Memory B cell (primary cell): ENCODE measurements at regions not wholly inside any gene's neighbourhood (a gene's known extent, or its start where the extent isn't known, plus 50 kb on each side); places are given as distances from the start of the nearest gene placed in this dataset.

Source experiments
- ATAC-seq: fragments of 150-1000 bp; cut with Tn5 transposase; 2 replicates; pipeline ENCODE4 v1.10.0; 2021; ENCODE audit warnings: low read depth, mild to moderate bottlenecking, moderate library complexity
- DNase-seq, 2 donors: peaks; one replicate each; pipeline ENCODE4 v3.0.0; 2022; ENCODE audit warnings: low spot score in 2 of 2
- H3K27ac Mint-ChIP-seq: one replicate; pipeline ENCODE4 v1.8.0; 2022; ENCODE audit warnings: mild to moderate bottlenecking, moderate library complexity, mixed read lengths
- H3K27me3 Mint-ChIP-seq: one replicate; pipeline ENCODE4 v1.8.0; 2022; ENCODE audit warnings: mixed read lengths
- H3K36me3 Mint-ChIP-seq: one replicate; pipeline ENCODE4 v1.8.0; 2022; ENCODE audit warnings: mild to moderate bottlenecking, mixed read lengths
- H3K4me1 Mint-ChIP-seq: one replicate; pipeline ENCODE4 v1.8.0; 2022; ENCODE audit warnings: mixed read lengths
- H3K4me3 Mint-ChIP-seq: one replicate; pipeline ENCODE4 v1.8.0; 2022; ENCODE audit warnings: mild to moderate bottlenecking, moderate library complexity, mixed read lengths
- H3K9me3 Mint-ChIP-seq: one replicate; pipeline ENCODE4 v1.8.0; 2022; ENCODE audit warnings: mixed read lengths

DNA sequence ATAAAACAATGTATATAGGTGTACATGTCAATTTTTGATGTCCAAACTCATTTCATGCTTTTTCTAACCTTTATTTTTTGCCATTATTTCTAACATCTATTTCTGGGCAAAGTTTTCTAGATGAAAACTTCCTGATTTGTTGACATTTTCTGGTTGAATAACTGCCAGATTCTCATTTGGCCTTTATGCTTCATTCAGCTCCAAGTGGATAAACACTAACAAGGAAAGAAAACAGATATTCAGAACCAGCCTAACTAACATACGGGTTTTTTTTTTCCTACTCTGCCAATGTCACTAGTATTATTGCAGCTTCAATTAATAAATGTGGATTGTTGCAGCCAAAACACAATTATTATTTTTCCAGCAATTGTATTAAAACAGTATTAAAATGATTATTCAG is 50.9 kb upstream of the RAP1GDS1 start:
- Mint-ChIP-seq H3K4me1 (no peaks in the 10 kb centered on the region), H3K36me3 (no peaks in the 10 kb centered on the region), H3K9me3 (no peaks in the 10 kb centered on the region), H3K27ac (no peak overlapping the region), H3K27me3 (no peaks in the 10 kb centered on the region), H3K4me3 (no peak overlapping the region)
- ATAC-seq = no peak
- DNase-seq = no peak

DNA sequence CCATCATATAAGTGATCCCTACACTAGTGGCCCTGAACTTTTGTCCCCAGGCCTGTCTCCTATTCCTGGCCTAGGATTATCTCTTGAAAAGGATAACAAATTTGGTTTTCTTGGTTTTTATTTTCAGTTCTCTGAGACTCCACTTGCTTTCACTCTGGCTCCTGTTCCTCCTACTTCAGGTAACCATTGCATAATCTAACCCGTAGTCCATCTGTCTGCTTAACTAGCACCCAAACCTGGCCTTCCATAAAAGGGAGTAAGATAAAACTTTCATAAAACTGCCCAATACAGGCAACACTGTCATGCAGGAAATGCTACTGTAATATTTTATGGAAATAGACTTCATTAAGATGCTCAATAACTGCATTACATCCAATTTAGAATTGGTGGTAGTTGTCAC is 52.1 kb upstream of the RAP1GDS1 start:
- Mint-ChIP-seq H3K27ac (no peak overlapping the region), H3K9me3 (no peaks in the 10 kb centered on the region), H3K27me3 (no peaks in the 10 kb centered on the region)

GRCh38 chr4:98204236-98204553 is 57.0 kb upstream of the RAP1GDS1 start:
- peaks cover 12% of the 10 kb centered on the region for H3K36me3 Mint-ChIP-seq
- H3K4me1 Mint-ChIP-seq = peaks cover 25% of the 10 kb centered on the region
- peak; percentile 36 for ATAC-seq
- peak overlapping the region; percentile 94 for H3K27ac Mint-ChIP-seq
- peak in 1 of 2 donors; percentile 5 for DNase-seq
- no peaks in the 10 kb centered on the region for H3K27me3 Mint-ChIP-seq
- H3K9me3 Mint-ChIP-seq = peaks cover 5% of the 10 kb centered on the region
- peak overlapping the region; percentile 85 for H3K4me3 Mint-ChIP-seq

More for the DNA sequence above, 52.1 kb upstream of the RAP1GDS1 start:
- ATAC-seq (no peak), DNase-seq (no peak)
- no peaks in the 10 kb centered on the region for H3K36me3 Mint-ChIP-seq
- peaks cover 2% of the 10 kb centered on the region for H3K4me1 Mint-ChIP-seq
- no peak overlapping the region for H3K4me3 Mint-ChIP-seq

GRCh38 chr4:98203332-98204235 is 57.6 kb upstream of the RAP1GDS1 start:
- H3K4me3 Mint-ChIP-seq = peak overlapping the region; percentile 85
- peak overlapping the region; percentile 94 for H3K27ac Mint-ChIP-seq
- ATAC-seq = peak; percentile 90
- peaks cover 25% of the 10 kb centered on the region for H3K4me1 Mint-ChIP-seq
- peaks cover 5% of the 10 kb centered on the region for H3K9me3 Mint-ChIP-seq
- peaks cover 14% of the 10 kb centered on the region for H3K36me3 Mint-ChIP-seq
- no peaks in the 10 kb centered on the region for H3K27me3 Mint-ChIP-seq
- peak; percentile 23 to 52 for DNase-seq

- no peak for ATAC-seq
- Mint-ChIP-seq H3K4me1 (peaks cover 25% of the 10 kb centered on the region), H3K9me3 (peaks cover 5% of the 10 kb centered on the region), H3K4me3 (peak overlapping the region; percentile 85), H3K27me3 (no peaks in the 10 kb centered on the region), H3K36me3 (peaks cover 19% of the 10 kb centered on the region), H3K27ac (peak overlapping the region; percentile 94)
- DNase-seq = no peak
Observed at GRCh38 chr4:98202907-98203306, 58.3 kb upstream of the RAP1GDS1 start.

DNA sequence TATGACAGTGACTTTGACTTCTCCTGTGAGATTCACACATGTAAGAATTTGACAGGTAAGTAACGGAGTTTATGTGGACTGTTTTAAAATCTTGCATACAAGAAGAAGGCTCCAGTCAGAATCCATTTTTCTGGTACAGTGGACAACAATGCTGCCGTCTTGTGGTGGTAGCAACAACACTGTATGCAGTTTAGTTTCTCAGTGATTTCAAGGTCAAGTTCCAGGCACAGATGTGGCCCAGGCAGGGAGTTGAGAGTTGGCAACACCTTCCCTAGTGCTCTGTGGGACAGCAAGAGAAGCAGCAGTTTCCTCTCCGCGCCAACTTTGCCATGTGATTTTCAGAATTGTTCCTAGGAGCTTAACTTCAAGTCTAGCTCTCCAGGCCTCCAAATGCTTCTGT is 56.0 kb upstream of the STPG2 start:
- Mint-ChIP-seq H3K27ac (no peak overlapping the region), H3K36me3 (peaks cover 38% of the 10 kb centered on the region), H3K9me3 (peaks cover 18% of the 10 kb centered on the region), H3K4me1 (peaks cover 24% of the 10 kb centered on the region), H3K4me3 (no peak overlapping the region), H3K27me3 (no peaks in the 10 kb centered on the region)
- ATAC-seq (no peak), DNase-seq (no peak)

GRCh38 chr4:98195005-98195404 is 51.7 kb upstream of the STPG2 start:
- H3K4me3 Mint-ChIP-seq = no peak overlapping the region
- peaks cover 39% of the 10 kb centered on the region for H3K36me3 Mint-ChIP-seq
- H3K27ac Mint-ChIP-seq = no peak overlapping the region
- ATAC-seq = no peak
- DNase-seq = no peak
- H3K9me3 Mint-ChIP-seq = peaks cover 16% of the 10 kb centered on the region
- H3K27me3 Mint-ChIP-seq = no peaks in the 10 kb centered on the region
- peaks cover 2% of the 10 kb centered on the region for H3K4me1 Mint-ChIP-seq

- ATAC-seq (no peak), DNase-seq (no peak)
- no peaks in the 10 kb centered on the region for H3K4me1 Mint-ChIP-seq
- H3K4me3 Mint-ChIP-seq = no peak overlapping the region
- H3K27me3 Mint-ChIP-seq = no peaks in the 10 kb centered on the region
- H3K36me3 Mint-ChIP-seq = peaks cover 39% of the 10 kb centered on the region
- H3K27ac Mint-ChIP-seq = no peak overlapping the region
- H3K9me3 Mint-ChIP-seq = peaks cover 20% of the 10 kb centered on the region
Observed at GRCh38 chr4:98193459-98194105, 50.3 kb upstream of the STPG2 start.
